D721Med (cell line): ENCODE measurements at regions not wholly inside any gene's neighbourhood (a gene's known extent, or its start where the extent isn't known, plus 50 kb on each side); places are given as distances from the start of the nearest gene placed in this dataset.

Experiments
- DNase-seq: peaks from one replicate; pipeline ENCODE4 v3.0.0; 2011; ENCODE audit warnings: low spot score; ENCODE audit not compliant: insufficient read length
- FAIRE-seq: peaks from 2 replicates; lab custom pipeline; 2011; peaks lifted over from hg19 to GRCh38; lab: Jason Lieb, UNC
- CTCF ChIP-seq: IDR thresholded peaks from 2 replicates; pipeline ENCODE4 v1.5.1; 2012; ENCODE audit warnings: mild to moderate bottlenecking, control low read depth; ENCODE audit not compliant: insufficient read depth; ENCODE audit errors: missing control alignments

- FAIRE-seq (no peak), DNase-seq (no peak)
- no peak for TF ChIP-seq CTCF
Observed at GRCh38 chr7:37518266-37518665, 69.6 kb upstream of the ELMO1 start.

- no peak for DNase-seq
- TF ChIP-seq CTCF = no peak
- FAIRE-seq = no peak
Observed at GRCh38 chr7:37524056-37524455, 75.4 kb upstream of the ELMO1 start.

GRCh38 chr7:37524797-37525196 is 76.1 kb upstream of the ELMO1 start:
- FAIRE-seq (no peak), DNase-seq (no peak)
- TF ChIP-seq CTCF = no peak

- FAIRE-seq (no peak), DNase-seq (no peak)
- TF ChIP-seq CTCF = no peak
Observed at GRCh38 chr7:37526623-37527022, 78.0 kb upstream of the ELMO1 start.

GRCh38 chr7:37527109-37527508 is 78.4 kb upstream of the ELMO1 start:
- DNase-seq = no peak

GRCh38 chr7:37531225-37531624 is 82.6 kb upstream of the ELMO1 start:
- no peak for DNase-seq
- TF ChIP-seq CTCF = no peak
- FAIRE-seq = peak; percentile 76

More at GRCh38 chr7:37527109-37527508, 78.4 kb upstream of the ELMO1 start:
- TF ChIP-seq CTCF = no peak
- FAIRE-seq = no peak

GRCh38 chr7:37532636-37533035 is 84.0 kb upstream of the ELMO1 start:
- DNase-seq (no peak), FAIRE-seq (no peak)
- no peak for TF ChIP-seq CTCF
